Daoy (cell line): ENCODE measurements at regions not wholly inside any gene's neighbourhood (a gene's known extent, or its start where the extent isn't known, plus 50 kb on each side); places are given as distances from the start of the nearest gene placed in this dataset.
"Not testable (repeated sequence)": the region's sequence is repeated elsewhere in the genome, so short reads cannot be mapped to it uniquely, and the experiment has no call there.

Experiments used
- DNase-seq: peaks from one replicate; pipeline ENCODE4 v3.0.0-alpha.2; 2015; ENCODE audit warnings: low read depth

DNA sequence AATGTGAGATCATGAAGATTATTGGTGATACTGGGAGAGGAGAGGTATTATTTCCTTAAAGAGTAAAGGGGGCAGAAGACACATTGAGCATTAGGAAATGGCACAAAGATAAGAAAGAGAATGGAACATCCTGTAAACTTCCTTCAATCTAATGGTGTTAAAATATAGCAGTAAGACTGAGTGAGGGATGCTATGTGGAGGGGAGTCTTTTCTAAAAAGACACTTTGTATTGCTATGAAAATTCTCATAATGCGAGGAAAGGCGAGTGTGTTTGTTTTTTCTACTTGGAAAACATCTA, 405.2 kb downstream of the ARL4A start:
- DNase-seq = no peak

DNA sequence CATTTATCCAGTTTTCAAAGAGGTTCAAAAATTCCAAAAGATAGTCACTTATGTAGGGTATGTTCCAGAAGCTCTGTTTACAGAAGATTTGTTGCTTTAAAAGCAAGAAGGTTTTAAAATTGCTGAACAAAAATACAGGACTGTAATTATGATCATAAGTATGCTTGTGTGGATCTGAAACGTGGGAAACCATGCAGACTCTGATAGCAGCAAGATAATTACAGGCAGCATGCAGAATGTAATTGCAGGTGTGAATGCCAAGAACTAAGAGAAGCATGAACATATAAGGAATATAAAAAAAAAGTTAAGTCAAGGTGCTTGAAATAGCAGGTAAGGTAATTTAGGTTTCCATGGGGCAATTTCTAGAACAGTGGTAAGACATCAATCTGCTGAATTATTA, 405.7 kb downstream of the ARL4A start:
- no peak for DNase-seq

DNA sequence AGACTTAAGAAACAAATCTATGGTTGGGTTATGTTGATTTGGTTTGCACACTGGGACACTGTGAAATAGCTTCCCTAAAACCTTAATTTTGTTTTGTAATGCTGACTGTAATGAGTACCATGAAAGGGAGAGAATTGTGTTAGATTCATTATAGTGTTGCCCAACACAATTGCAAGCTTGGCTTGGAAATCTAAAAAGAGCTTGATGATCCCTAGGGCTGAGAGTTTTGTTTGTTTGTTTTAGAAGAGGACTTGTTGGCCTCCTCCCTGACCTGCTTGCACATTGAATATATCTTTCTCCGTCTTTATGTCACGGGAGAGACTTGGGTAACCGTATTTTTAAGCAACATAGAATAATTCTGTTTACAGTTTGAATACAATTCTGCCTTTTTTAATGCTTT, 410.1 kb downstream of the ARL4A start:
- DNase-seq = no peak

DNA sequence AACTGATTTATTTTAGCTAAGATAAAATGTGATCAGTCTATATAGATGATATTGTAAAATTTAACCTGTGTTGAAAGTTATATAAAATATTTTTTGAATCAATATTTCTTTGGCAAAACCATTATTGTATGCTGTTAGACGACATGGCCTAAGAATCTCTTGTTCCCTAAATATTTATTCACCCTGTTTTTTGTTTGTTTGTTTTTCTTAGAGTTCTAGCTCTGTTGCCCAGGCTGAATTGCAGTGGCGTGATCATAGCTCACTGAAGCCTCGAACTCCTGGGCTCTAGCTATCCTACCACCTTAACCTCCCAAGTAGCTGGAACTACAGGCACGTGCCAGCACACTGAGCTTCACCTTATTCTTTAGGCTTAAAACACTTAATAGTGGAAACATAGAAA, 410.7 kb downstream of the ARL4A start:
- DNase-seq = no peak

DNA sequence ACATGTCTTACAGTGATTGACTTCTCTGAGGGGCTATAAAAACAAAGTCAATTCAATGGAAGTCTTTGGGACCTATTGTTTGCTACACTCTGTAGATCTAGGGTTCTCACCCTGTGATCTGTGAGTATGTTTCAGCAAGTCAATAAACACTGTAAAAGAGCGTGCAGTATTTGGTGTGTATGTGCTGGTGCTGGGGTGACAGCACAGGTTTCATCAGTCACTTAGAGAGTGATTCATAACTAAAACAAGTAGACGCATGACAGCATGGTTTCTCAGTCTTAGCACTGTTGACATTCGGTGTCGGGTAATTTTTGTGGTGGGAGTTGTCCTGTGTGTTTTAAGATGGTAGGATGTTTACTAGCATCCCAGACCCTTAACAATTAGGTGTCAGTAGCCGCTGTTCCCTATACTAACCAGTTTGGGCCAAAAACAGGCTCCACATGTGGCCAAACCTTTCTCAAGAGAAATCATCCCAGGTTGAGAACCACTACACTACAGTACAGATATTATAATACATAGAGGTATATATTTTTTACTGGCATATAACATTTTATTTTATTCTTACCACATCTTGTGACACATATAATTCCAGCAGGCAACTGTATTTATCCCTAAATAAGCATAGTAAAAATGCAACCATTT, 411.8 kb downstream of the ARL4A start:
- DNase-seq = peak; percentile 67

DNA sequence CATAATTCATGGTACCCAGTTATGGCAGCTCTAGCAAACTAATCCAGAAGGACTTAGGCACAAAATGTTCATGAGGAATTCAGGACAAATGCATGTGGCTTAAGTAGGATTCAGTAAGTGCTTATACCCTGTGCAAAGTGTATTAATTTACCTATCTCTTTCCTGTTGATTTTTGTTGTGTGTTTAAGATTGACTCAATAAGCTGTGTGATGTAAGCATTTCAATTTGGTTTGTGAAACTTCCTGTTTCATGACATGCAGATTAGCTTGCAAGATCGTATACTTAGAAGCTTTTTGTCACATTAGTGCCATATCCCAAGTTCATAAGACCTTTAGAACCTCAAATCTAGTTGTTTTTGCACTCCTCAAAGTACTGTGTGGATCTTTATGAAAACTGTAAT, 416.7 kb downstream of the ARL4A start:
- DNase-seq = no peak

DNA sequence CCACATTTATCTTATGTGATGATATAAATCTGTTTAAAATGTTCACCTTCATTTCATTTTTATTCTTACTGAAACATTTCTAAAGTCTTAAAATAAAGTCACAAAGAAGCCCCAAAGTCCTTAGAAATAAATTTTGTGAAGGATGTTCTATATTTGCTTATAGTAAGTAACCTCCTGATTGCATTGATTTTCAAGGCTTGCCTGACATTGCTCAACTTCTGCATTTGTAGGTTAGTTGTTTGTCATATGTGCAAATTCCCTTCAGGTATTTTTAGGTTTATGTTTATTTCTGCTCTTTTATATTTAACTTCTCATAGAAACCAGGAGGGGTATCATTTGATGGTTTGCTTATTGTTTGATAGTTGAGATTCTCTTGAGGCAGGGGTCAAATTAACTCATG, 417.8 kb downstream of the ARL4A start:
- DNase-seq = no peak

DNA sequence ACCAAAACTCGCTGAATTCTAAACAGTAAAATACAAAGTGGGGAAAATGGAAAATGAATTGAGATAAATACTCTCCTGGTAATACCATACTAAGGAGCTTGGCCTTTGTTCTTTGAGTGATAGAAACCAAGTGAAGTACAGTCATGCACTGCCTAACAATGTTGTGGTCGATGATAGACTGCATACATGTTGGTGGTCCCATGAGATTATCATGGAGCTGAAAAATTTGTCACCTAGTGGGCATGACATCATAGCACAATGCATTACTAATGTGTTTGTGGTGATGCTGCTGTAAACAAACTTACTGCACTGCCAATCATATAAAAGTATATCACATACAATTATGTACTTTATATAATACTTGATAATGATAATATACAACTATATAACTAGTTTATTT, 419.1 kb downstream of the ARL4A start:
- no peak for DNase-seq

DNA sequence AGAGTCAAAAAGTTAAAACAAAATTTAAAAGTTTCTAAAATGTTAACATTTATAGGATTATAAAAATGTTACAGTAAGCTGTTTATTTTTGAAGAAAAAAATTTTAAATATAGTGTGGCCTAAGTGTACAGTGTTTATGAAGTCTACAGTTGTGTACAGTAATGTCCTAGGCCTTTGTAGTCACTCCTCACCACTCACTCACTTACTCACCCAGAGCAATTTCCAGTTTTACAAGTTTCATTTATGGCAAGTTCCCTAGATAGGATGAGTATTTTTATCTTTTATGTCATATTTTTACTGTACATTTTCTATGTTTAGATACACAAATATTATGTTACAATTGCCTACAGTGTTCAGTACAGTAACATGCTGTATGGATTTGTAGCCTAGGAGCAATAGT, 419.9 kb downstream of the ARL4A start:
- DNase-seq = no peak

DNA sequence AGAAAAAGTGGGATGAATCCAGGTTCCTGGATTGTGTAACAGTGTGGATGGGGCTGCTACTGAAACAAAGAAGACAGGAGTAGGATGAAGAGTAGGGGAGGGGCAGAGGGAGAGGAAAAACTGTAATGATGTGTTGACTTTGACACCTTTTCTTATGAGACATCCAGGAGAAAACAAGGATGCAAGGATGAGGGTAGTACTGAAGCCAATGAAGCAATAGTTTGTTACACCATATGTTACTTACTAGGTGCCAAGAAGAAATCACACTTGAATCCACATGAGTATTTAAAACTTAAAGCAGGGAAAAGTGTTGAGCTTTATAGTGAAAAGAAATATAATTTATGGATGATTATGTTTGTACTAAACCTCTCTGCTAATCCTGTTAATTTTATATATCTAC, 420.6 kb downstream of the ARL4A start:
- DNase-seq = no peak

DNA sequence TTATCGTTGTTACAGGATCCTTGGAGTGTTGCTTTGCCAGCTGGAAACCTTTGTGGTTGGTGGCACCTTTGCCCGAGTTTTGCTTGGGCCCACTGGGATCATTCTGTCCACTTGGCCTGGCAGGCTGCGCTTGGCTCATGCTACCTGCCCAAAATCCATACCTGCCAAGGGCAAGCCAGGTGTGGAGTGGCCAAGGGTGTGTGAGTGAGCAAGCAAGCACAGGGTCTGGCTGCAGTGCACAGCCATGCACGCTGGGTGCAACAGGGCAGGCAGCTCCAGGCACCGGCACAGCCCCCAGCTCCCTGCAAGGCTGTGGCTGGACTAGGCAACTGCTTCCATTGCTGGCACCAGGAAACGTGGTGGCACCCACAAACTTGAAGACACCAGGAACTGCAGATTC, 421.8 kb downstream of the ARL4A start:
- no peak for DNase-seq

DNA sequence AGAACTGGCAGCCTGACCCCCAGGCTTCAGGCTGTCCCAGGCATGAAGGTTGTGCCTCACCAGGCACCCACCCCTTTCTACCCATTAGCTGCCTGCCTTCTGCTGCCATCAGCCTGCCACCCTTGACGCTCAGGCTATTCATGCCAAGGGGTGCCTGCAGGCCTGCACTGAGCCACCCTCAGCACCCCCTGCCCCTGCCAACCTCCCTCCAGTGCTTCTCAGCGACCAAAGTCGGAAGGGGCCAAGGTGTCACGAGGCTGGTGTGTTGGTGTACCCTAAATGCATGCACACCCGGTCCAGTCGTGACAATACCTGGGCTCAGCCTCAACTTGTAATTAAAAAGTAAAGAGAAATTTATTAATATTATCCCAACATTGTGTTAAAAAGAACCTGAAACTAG, 422.7 kb downstream of the ARL4A start:
- DNase-seq = no peak

DNA sequence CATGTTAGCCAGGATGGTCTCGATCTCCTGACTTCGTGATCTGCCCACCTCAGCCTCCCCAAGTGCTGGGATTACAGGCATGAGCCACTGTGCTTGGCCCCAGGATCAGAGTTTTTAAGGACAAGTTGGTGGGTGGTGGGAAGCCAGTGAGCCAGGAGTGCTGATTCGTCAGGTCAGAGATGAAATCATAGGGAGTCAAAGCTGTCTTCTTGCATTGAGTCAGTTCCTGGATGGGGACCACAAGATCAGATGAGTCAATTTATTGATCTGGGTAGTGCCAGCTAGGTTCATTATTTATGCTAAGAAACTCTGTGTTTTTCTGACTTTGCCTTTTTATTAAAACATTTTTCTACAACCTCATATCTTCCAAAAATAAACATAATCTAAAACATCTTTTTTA, 423.8 kb downstream of the ARL4A start:
- DNase-seq = peak; percentile 16

DNA sequence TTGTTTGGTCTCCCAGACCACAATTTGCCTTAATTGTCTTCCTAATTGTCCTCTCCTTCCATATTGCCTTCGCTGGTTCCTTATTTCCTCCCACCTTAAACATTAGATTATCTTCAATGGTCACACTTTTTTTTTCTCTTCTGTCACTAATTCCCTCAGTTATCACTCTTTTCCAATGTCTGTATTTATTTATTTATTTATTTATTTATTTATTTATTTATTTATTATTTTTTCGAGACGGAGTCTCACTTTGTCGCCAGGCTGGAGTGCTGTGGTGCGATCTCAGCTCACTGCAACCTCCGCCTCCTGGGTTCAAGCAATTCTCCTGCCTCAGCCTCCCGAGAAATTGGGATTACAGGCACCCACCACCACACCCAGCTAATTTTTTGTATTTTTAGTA, 426.8 kb downstream of the ARL4A start:
- not testable (repeated sequence) for DNase-seq

DNA sequence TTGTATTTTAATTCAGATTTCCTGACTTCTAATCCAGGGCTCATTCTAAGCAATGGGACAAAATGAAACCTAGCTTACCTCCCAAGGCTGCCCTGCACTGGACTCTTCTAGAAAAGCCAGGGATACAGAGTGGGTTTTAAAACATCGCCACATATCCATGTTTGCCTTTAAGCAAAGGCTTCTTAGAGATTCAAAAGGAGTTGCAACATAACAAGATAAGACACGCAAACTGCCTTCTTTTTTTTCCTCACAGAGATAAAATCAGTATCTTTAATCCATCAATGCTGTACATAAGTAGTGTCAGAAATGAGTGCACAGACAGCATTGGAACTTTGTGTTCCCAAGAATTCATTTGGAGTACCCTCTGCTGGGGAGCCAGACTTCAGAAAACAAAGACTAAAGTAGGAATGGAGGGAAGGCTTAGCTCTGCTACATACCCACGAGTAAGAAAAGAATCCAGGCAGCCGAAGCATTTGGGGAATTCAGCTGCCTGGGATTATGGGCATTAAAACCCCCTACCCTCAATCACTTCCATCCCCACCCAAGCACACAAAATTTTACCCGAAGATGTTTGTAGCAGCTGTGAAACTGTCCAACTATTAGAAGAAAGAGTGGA, 427.8 kb downstream of the ARL4A start:
- no peak for DNase-seq

DNA sequence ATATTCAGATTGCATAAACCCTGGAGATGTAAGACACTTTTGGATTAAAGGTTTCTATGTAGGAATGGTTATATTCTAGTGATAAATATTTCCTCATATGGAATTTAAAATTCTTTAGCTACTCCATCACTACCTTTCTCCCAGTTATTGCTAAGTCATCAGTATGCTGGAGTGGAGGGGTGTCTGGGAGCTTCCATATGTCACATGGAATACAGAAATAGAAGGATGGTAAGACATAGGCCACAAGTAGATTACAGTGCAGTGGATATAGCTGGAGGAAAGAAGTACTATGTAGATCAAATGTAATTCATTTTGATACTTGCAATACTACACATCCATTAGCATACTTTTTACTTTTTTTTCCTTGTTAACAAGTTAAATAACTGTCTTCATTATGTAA, 428.4 kb downstream of the ARL4A start:
- no peak for DNase-seq

DNA sequence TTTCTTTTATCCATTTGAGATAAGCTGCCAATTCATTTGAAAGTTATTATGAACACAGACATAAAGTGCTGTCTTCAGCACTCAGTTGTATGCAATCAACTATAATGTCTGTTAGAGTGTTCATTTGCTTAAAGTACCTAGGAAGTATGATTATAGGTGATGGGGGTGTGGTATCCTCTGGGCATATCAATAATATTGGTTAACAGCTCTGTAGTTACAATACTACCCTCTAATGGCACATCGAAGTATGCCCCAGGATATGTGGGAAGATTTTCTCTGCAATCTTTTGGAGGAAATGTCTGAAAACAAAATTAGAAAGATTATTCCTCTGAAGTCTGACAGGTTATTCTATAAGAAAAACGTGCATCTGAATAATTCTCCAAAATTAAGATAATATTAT, 429.7 kb downstream of the ARL4A start:
- DNase-seq = no peak

DNA sequence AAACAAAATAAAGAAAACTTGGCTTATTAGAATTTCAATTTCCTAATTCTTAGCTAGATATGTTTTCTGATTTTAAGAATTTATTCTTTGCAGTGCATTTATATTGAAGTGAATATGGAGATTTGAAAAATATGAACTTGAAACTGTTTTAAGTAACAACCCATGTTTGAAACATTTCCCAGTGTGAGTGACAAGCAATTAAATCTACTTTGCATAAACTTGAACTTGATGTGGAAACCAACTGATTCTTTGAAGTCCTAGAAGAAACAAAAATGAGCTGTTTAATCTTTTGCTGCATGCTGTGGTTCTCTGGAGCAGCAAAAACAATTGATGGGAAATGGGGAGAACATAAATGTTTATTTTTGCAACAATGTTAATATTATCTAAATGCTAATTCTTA, 430.2 kb downstream of the ARL4A start:
- no peak for DNase-seq

DNA sequence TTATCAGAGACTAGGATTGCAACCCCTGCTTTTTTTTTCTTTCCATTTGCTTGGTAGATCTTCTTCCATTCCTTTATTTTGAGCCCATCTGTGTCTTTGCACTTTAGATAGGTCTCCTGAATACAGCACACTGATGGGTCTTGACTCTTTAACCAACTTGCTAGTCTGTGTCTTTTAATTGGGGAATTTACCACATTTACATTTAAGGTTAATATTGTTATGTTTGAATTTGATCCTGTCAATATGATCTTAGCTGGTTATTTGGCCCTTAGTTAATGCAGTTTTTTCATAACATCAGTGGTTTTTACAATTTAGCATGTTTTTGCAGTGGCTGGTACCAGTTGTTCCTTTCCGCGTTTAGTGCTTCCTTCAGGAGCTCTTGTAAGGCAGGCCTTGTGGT, 437.2 kb downstream of the ARL4A start:
- not testable (repeated sequence) for DNase-seq

DNA sequence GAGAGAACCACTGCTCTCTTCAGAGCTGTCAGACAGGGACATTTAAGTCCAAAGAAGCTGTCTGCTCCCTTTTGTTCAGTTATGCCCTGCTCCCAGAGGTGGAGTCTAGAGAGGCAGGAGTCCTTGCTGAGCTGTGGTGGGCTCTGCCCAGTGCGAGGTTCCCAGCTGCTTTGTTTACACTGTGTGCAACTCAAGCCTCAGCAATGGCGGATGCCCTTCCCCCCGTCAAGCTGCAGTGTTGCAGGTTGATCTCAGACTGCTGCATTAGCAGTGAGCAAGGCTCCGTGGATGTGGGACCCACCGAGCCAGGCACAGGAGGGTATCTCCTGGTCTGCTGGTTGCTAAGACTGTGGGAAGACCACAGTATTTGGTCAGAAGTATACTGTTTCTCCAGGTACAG, 438.9 kb downstream of the ARL4A start:
- no peak for DNase-seq

DNA sequence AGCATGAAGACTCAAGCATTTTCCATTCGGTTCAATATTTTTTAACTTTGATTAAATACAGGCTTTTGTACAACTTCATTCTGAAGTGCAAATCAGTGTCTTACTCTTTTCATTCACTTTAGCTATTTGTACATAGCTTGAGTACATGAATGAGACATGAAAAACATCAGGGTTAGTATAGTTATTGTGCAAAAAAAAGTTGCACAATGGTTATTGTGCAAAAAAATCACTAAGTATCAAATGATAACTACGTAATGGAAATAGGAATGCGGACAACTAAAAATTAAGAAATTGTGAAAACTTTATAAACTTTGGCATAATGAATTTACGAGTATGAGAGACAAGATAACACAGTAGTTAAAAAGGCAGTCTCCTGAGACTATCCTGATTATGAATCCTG, 442.9 kb downstream of the ARL4A start:
- DNase-seq = no peak

DNA sequence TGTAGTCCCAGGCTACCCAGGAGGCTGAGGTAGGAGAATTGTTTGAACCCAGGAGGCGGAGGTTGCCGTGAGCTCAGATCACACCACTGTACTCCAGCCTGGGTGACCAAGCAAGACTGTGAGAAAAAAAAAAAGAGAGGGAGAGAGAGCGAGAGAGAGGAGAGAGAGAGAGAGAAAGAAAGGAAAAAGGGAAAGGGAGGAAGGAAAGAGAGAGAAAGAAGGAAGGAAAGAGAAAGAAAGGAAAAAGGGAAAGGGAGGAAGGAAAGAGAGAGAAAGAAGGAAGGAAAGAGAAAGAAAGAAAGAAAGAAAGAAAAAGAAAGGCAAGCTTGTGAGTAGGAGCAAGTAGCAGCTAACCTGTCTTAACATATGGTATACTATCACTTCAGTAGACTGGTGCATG, 443.5 kb downstream of the ARL4A start:
- not testable (repeated sequence) for DNase-seq

DNA sequence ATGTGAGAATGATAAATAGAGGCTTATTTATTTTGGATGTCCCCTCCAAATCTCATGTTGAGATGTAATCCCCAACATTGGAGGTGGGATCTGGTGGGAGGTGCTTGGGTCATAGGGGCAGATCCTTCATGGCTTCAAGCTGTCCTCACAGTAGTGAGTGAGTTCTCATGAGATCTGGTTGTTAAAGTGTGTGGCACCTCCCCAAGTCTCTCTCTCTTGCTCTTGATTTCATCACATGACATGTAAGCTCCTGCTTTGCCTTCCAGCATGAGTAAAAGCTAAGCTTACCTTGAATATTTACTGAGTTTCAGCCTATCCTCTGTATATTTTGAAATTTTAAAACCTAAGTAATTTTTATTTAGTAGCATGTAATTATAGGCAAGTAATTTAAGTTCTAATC, 444.9 kb downstream of the ARL4A start:
- no peak for DNase-seq

DNA sequence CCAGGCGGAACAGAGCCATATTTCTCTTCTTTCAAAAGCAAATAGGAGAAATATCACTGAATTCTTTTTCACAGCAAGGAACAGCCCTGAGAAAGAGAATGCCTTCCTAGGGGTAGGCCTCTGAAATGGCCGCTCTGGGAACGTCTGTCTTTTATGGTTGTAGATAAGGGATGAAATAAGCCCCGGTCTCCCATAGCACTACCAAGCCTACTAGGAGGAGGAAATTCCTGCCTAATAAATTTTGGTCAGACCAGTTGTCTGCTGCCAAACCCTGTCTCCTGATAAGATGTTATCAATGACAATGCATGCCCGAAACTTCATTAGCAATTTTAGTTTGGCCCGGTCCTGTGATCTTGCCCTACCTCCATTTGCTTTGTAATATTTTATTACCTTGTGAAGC, 448.9 kb downstream of the ARL4A start:
- not testable (repeated sequence) for DNase-seq
